ENCODE measurements at regions not wholly inside any gene's neighbourhood (a gene's known extent, or its start where the extent isn't known, plus 50 kb on each side); places are given as distances from the start of the nearest gene placed in this dataset.

DNA sequence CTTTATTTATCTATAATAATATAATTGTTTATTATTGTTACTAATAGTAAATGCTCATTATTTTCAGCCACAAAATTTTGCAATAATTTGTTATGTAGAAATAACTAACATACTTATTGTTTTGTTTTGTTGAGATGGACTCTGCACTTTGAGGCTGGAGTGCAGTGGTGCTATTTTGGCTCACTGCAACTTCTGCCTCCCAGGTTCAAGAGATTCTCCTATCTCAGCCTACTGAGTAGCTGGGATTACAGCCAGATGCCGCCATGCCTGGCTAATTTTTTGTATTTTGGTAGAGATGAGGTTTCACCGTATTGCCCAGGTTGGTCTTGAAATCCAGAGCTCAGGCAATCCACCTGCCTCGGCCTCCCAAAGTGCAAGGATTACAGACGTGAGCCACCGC, 76.6 kb upstream of the RAP1B start (continued):
- TF ChIP-seq ZNF548 (tag by site-specific recombination; IDR thresholded peaks at IDR 0.05) (no peak), ZNF140 (tag by site-specific recombination; IDR thresholded peaks at IDR 0.05) (no peak)

DNA sequence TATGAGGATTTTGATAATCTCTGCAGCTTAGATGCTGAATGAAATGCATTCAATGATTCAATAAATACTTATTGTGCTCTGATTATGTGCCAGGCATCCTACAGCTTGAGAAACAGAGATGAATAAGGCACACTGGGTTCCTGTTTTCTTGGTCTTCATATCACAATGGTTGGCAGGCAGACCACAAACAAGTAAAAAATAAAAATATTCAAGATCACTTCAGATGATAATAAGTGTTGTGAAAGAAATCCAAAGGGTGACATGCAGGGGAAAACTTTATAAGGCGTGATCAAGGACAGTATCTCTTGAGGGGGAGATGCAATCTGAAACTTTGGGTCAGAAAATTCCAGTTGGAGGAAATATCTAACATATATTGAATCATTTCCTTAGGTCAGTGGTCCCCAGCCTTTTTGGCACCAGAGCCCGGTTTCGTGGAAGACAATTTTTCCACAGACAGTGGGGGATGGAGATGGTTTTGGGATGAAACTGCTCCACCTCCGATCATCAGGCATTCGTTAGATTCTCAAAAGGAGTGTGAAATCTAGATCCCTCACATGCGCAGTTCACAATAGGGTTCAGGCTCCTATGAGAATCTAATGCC, 73.7 kb upstream of the RAP1B start:
- ChIA-PET POLR2A (no interaction called here), CTCF (interaction anchor here (0.7 kb wide), 1 partner anchor 178 kb away, joined by 4 read pairs; no protein-coding TSS in a partner anchor)
- H3K27ac ChIP-seq (ENCODE audit: extremely low read depth, low read depth, low read length): no peak overlapping the region
- H3K4me3 ChIP-seq (ENCODE audit: low read depth, low read length): no peak overlapping the region
- H3K9me3 ChIP-seq (ENCODE audit: control insufficient read depth, insufficient read depth, low read depth, low read length): no peaks in the 10 kb centered on the region
- H3K36me3 ChIP-seq (ENCODE audit: control insufficient read depth in 2 of 2, insufficient read depth in 1 of 2, low read length in 2 of 2): no peaks in the 10 kb centered on the region
- TF ChIP-seq ZNF292 (tag by site-specific recombination; IDR thresholded peaks at IDR 0.05; ENCODE audit: borderline replicate concordance, low read depth) (no peak), ZNF626 (tag by site-specific recombination; IDR thresholded peaks at IDR 0.05) (no peak), PRDM4 (tag by site-specific recombination; IDR thresholded peaks at IDR 0.05) (no peak), ZNF692 (tag by site-specific recombination; IDR thresholded peaks at IDR 0.05) (no peak), ZNF544 (tag by site-specific recombination; IDR thresholded peaks at IDR 0.05) (no peak), ZNF529 (tag by site-specific recombination; IDR thresholded peaks at IDR 0.05; ENCODE audit: insufficient replicate concordance) (no peak), TCF7L2 (IDR thresholded peaks at IDR 0.05; ENCODE audit: borderline replicate concordance, low read depth, low read length) (no peak)
- H3K4me1 ChIP-seq (ENCODE audit: control insufficient read depth, insufficient read depth, low read length): peaks cover 10% of the 10 kb centered on the region

GRCh38 chr12:68537571-68537970, 73.1 kb upstream of the RAP1B start:
- Histone ChIP-seq H3K27ac (ENCODE audit: extremely low read depth, low read depth, low read length) (no peak overlapping the region), H3K4me1 (ENCODE audit: control insufficient read depth, insufficient read depth, low read length) (peaks cover 10% of the 10 kb centered on the region), H3K9me3 (ENCODE audit: control insufficient read depth, insufficient read depth, low read depth, low read length) (no peaks in the 10 kb centered on the region), H3K4me3 (ENCODE audit: low read depth, low read length) (no peak overlapping the region), H3K36me3 (ENCODE audit: control insufficient read depth in 2 of 2, insufficient read depth in 1 of 2, low read length in 2 of 2) (no peaks in the 10 kb centered on the region)
- ChIA-PET POLR2A (no interaction called here), CTCF (interaction anchor here (0.7 kb wide), 1 partner anchor 179 kb away, joined by 4 read pairs; no protein-coding TSS in a partner anchor)
- TF ChIP-seq ZNF664 (tag by site-specific recombination; IDR thresholded peaks at IDR 0.05): no peak
- TF ChIP-seq YY1 (tag by site-specific recombination; IDR thresholded peaks at IDR 0.05): no peak
- TF ChIP-seq ZNF112 (tag by site-specific recombination; IDR thresholded peaks at IDR 0.05): no peak
- no peak for TF ChIP-seq GFI1B (tag by site-specific recombination; IDR thresholded peaks at IDR 0.05)
- no peak for TF ChIP-seq ZNF48 (tag by site-specific recombination; IDR thresholded peaks at IDR 0.05)
- TF ChIP-seq ZNF354C (tag by site-specific recombination; IDR thresholded peaks at IDR 0.05; ENCODE audit: borderline replicate concordance, low read depth): no peak
- TF ChIP-seq ZNF501 (tag by site-specific recombination; IDR thresholded peaks at IDR 0.05): no peak
- TF ChIP-seq ZBTB44 (tag by site-specific recombination; IDR thresholded peaks at IDR 0.05): no peak
- TF ChIP-seq ZNF133 (tag by site-specific recombination; IDR thresholded peaks at IDR 0.05): no peak
- TF ChIP-seq TRIM28 (IDR thresholded peaks at IDR 0.05; ENCODE audit: borderline replicate concordance, low read length): no peak
- TF ChIP-seq, protein P1, sequence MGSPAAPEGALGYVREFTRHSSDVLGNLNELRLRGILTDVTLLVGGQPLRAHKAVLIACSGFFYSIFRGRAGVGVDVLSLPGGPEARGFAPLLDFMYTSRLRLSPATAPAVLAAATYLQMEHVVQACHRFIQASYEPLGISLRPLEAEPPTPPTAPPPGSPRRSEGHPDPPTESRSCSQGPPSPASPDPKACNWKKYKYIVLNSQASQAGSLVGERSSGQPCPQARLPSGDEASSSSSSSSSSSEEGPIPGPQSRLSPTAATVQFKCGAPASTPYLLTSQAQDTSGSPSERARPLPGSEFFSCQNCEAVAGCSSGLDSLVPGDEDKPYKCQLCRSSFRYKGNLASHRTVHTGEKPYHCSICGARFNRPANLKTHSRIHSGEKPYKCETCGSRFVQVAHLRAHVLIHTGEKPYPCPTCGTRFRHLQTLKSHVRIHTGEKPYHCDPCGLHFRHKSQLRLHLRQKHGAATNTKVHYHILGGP (tag by site-specific recombination; IDR thresholded peaks at IDR 0.05): no peak
- TF ChIP-seq MEIS1 (CRISPR knock-in tag; IDR thresholded peaks at IDR 0.05; ENCODE audit: borderline replicate concordance): no peak
- TF ChIP-seq ZNF114 (tag by site-specific recombination; IDR thresholded peaks at IDR 0.05): no peak
- no peak for TF ChIP-seq ZSCAN23 (tag by site-specific recombination; IDR thresholded peaks at IDR 0.05)
- no peak for TF ChIP-seq ZNF513 (tag by site-specific recombination; IDR thresholded peaks at IDR 0.05)
- no peak for TF ChIP-seq ZNF529 (tag by site-specific recombination; IDR thresholded peaks at IDR 0.05; ENCODE audit: insufficient replicate concordance)

All from HEK293 (cell line).